CD8-positive, alpha-beta memory T cell (primary cell): ENCODE measurements at regions not wholly inside any gene's neighbourhood (a gene's known extent, or its start where the extent isn't known, plus 50 kb on each side); places are given as distances from the start of the nearest gene placed in this dataset.

Experiments used
- CTCF ChIA-PET: fragments of 350-600 bp; sonication (Branson Sonifier 250); formaldehyde crosslinking; loops from one replicate; lab custom pipeline; 2021; ENCODE audit warnings: antibody characterized with exemption; lab: Charles Lee
- POLR2A ChIA-PET: fragments of 350-600 bp; sonication (Branson Sonifier 250); formaldehyde crosslinking; loops from one replicate; lab custom pipeline; 2021; ENCODE audit warnings: antibody characterized with exemption; lab: Charles Lee
- DNase-seq, 5 donors: peaks; one replicate each; pipeline versions ENCODE4 v3.0.0 to v3.0.0-alpha.2; 2020 to 2022; ENCODE audit warnings: mixed read lengths in 1 of 5
- H3K27ac ChIP-seq: one replicate; pipeline ENCODE4 v1.7.0; 2013; ENCODE audit warnings: low read depth, mild to moderate bottlenecking, low read length, moderate library complexity
- H3K27me3 ChIP-seq: 2 replicates; pipeline ENCODE4 v1.7.0; 2013; ENCODE audit warnings: low read length, mild to moderate bottlenecking; ENCODE audit not compliant: insufficient read depth, poor library complexity, severe bottlenecking
- H3K36me3 ChIP-seq: 2 replicates; pipeline ENCODE4 v1.7.0; 2013; ENCODE audit warnings: mild to moderate bottlenecking, low read length, moderate library complexity; ENCODE audit not compliant: insufficient read depth
- H3K4me1 ChIP-seq: 2 replicates; pipeline ENCODE4 v1.7.0; 2013; ENCODE audit warnings: mild to moderate bottlenecking, low read length, moderate library complexity; ENCODE audit not compliant: insufficient read depth
- H3K4me3 ChIP-seq: 2 replicates; pipeline ENCODE4 v1.7.0; 2013; ENCODE audit warnings: mild to moderate bottlenecking, low read length
- H3K9me3 ChIP-seq: 2 replicates; pipeline ENCODE4 v1.7.0; 2013; ENCODE audit warnings: mild to moderate bottlenecking, low read length
- H3K27ac Mint-ChIP-seq, 8 donors: one replicate each; pipeline ENCODE4 v1.8.0; 2020 to 2021; ENCODE audit warnings: mixed read lengths in 8 of 8, mild to moderate bottlenecking in 6 of 8, inconsistent platforms in 3 of 8, moderate library complexity in 3 of 8
- H3K27me3 Mint-ChIP-seq, 2 donors: one replicate each; pipeline ENCODE4 v1.8.0; 2020 to 2021; ENCODE audit warnings: mixed read lengths in 2 of 2, mild to moderate bottlenecking in 1 of 2, moderate library complexity in 1 of 2
- H3K36me3 Mint-ChIP-seq, 3 donors: one replicate each; pipeline ENCODE4 v1.8.0; 2020 to 2021; ENCODE audit warnings: mixed read lengths in 3 of 3, inconsistent platforms in 1 of 3, mild to moderate bottlenecking in 1 of 3
- H3K4me1 Mint-ChIP-seq, 3 donors: one replicate each; pipeline ENCODE4 v1.8.0; 2020 to 2021; ENCODE audit warnings: mixed read lengths in 3 of 3, inconsistent platforms in 1 of 3, mild to moderate bottlenecking in 1 of 3
- H3K4me3 Mint-ChIP-seq, 7 donors: one replicate each; pipeline ENCODE4 v1.8.0; 2020 to 2021; ENCODE audit warnings: mixed read lengths in 7 of 7, mild to moderate bottlenecking in 6 of 7, moderate library complexity in 4 of 7, inconsistent platforms in 2 of 7
- H3K9me3 Mint-ChIP-seq, 5 donors: one replicate each; pipeline ENCODE4 v1.8.0; 2020 to 2022; ENCODE audit warnings: mixed read lengths in 5 of 5, mild to moderate bottlenecking in 3 of 5, moderate library complexity in 2 of 5, inconsistent platforms in 1 of 5

DNA sequence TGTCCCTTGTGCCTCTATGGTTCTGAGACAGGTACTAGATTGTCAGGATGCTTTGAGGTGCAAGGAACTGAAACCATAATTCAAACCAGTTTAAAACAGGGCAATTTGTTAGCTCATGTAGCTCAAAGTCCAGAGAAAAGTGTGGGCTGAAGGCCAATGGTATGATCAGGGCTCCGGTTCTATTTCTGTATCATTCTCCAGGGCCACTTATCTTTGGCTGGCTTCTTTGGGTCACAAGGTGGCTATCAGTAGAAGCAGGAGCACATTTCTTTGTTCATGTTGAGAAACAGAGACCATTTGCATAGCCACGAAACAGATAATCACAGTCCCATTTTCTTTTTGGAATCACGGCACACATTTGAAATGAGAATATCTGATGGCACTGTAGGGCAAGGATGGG, 294.9 kb downstream of the ETNK1 start:
- no peaks in the 10 kb centered on the region for H3K27me3 Mint-ChIP-seq
- Histone ChIP-seq H3K27ac (no peak overlapping the region), H3K27me3 (no peaks in the 10 kb centered on the region), H3K4me3 (no peak overlapping the region), H3K9me3 (no peaks in the 10 kb centered on the region), H3K4me1 (no peaks in the 10 kb centered on the region), H3K36me3 (no peaks in the 10 kb centered on the region)
- no peaks in the 10 kb centered on the region for H3K36me3 Mint-ChIP-seq
- H3K4me1 Mint-ChIP-seq: no peaks in the 10 kb centered on the region
- ChIA-PET POLR2A (no interaction called here), CTCF (no interaction called here)
- no peak overlapping the region for H3K4me3 Mint-ChIP-seq
- no peak for DNase-seq
- H3K9me3 Mint-ChIP-seq: no peaks in the 10 kb centered on the region
- H3K27ac Mint-ChIP-seq: no peak overlapping the region

DNA sequence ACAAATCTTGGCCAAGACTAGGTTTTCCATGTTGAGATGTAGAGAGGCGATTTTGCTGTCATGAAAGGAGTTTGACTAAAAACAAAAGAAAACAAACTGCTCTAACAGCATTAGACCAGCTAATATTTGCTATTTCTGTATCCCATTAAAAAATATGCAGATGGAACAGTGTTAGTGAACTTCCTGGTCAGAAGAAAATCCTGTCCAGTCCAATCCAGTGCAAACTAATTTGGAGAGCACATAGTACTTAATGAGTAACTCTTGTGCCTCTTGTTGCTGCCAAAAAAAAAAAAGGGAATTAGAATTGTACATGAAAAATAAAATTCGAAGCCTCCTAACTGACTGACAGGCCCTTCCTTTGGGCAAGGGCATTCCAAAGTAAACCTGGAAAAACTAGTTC, 298.8 kb downstream of the ETNK1 start:
- Histone ChIP-seq H3K27me3 (no peaks in the 10 kb centered on the region), H3K9me3 (no peaks in the 10 kb centered on the region), H3K4me3 (no peak overlapping the region), H3K27ac (no peak overlapping the region), H3K36me3 (no peaks in the 10 kb centered on the region), H3K4me1 (no peaks in the 10 kb centered on the region)
- Mint-ChIP-seq H3K4me3 (no peak overlapping the region), H3K27me3 (no peaks in the 10 kb centered on the region), H3K36me3 (no peaks in the 10 kb centered on the region), H3K4me1 (no peaks in the 10 kb centered on the region), H3K27ac (no peak overlapping the region), H3K9me3 (no peaks in the 10 kb centered on the region)
- CTCF ChIA-PET: no interaction called here
- no peak for DNase-seq
- POLR2A ChIA-PET: no interaction called here

DNA sequence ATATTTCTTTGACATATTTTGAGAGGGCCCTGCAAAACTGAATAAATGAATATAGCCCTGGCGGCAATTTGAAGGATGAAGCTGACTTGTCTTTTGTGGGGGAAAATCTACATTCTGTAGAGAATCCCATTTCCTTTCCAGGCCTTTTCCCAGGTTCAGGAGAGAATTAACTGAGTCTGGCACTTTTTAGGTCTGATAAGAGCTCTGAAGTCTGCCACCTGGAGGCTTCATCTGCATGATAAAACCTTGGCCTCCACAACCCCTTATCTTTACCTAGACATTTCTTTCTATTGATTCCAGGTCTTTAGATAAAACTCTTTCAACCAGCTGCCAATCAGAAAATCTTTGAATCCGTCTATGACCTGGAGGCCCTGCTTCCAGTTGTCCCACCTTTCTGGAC, 299.4 kb downstream of the ETNK1 start:
- Mint-ChIP-seq H3K27me3 (no peaks in the 10 kb centered on the region), H3K27ac (no peak overlapping the region), H3K4me3 (no peak overlapping the region), H3K9me3 (no peaks in the 10 kb centered on the region), H3K4me1 (no peaks in the 10 kb centered on the region), H3K36me3 (no peaks in the 10 kb centered on the region)
- Histone ChIP-seq H3K9me3 (no peaks in the 10 kb centered on the region), H3K4me1 (no peaks in the 10 kb centered on the region), H3K27ac (no peak overlapping the region), H3K27me3 (no peaks in the 10 kb centered on the region), H3K36me3 (no peaks in the 10 kb centered on the region), H3K4me3 (no peak overlapping the region)
- ChIA-PET CTCF (no interaction called here), POLR2A (no interaction called here)
- DNase-seq: no peak

DNA sequence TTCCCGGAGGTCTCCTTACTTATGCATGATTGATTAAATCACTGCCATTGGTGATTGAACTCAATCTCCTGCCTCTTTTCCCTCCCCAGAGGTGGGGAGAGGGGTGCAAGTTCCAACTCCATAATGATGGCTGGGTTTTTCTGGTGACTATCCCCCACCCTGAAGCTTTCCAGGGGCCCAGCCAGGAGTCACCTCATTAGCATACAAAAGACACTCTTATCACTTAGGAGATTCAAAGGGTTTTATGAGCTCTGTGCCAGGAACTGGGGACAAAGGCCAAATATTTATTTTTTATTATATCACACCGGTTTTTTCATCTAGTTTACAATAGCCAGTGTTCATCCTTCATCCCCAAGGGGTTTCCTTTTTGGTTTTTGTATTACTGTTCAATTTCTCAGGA, 300.7 kb downstream of the ETNK1 start:
- H3K27ac ChIP-seq: no peak overlapping the region
- H3K9me3 ChIP-seq: no peaks in the 10 kb centered on the region
- H3K4me1 ChIP-seq: no peaks in the 10 kb centered on the region
- no peak overlapping the region for H3K4me3 Mint-ChIP-seq
- H3K4me1 Mint-ChIP-seq: no peaks in the 10 kb centered on the region
- ChIA-PET CTCF (no interaction called here), POLR2A (no interaction called here)
- no peaks in the 10 kb centered on the region for H3K9me3 Mint-ChIP-seq
- no peak for DNase-seq
- H3K27me3 ChIP-seq: no peaks in the 10 kb centered on the region
- no peaks in the 10 kb centered on the region for H3K27me3 Mint-ChIP-seq
- H3K36me3 ChIP-seq: no peaks in the 10 kb centered on the region
- H3K36me3 Mint-ChIP-seq: no peaks in the 10 kb centered on the region
- H3K27ac Mint-ChIP-seq: no peak overlapping the region
- H3K4me3 ChIP-seq: no peak overlapping the region

DNA sequence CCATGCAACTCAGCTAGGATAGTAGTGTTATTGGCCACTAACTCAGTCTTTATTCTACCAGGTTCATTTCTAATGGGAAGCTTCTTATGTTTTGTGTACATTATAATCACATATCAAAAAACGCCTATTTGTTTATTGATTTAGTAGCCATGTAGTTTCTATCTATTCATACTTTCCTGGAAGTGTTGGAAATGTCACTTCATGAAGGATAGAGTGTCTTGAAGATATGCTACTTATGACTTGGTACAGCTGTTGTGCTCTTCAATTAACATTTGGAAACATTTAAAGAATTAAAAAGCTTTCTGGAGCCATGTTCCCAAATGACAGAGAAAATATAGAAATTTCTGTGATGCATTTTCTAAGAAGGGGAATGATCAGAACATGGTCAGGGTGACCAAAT, 307.5 kb downstream of the ETNK1 start:
- Histone ChIP-seq H3K9me3 (no peaks in the 10 kb centered on the region), H3K36me3 (no peaks in the 10 kb centered on the region), H3K4me3 (no peak overlapping the region), H3K27ac (no peak overlapping the region), H3K27me3 (no peaks in the 10 kb centered on the region), H3K4me1 (no peaks in the 10 kb centered on the region)
- Mint-ChIP-seq H3K27ac (no peak overlapping the region), H3K4me3 (no peak overlapping the region), H3K4me1 (no peaks in the 10 kb centered on the region), H3K9me3 (peaks cover 0 to 2% (median 0%) of the 10 kb centered on the region in 5 donors), H3K36me3 (no peaks in the 10 kb centered on the region), H3K27me3 (peaks cover 3% of the 10 kb centered on the region in 2 donors)
- no peak for DNase-seq
- POLR2A ChIA-PET: no interaction called here
- CTCF ChIA-PET: no interaction called here

DNA sequence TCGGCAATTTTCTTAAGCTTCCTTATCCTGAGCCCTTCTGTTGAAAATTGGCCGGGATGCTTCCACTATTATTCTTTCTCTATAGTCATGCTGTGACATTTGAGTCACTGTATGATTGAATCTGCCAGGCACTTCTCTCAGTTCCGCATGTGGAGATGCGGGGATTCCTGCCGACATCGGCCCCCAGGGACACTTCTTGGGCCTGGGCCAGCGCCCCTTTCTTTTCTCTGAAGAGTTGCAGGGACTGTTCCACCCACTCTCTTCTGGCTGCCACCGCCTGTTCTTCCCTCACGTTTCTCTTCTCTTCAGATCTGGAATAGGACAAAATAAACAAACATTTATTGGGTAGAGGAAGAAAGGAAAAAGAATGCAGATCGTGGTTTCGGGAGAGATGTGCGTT, 310.1 kb downstream of the ETNK1 start:
- DNase-seq: no peak
- H3K4me1 Mint-ChIP-seq: no peaks in the 10 kb centered on the region
- peak overlapping the region in 1 of 8 donors; percentile 9 for H3K27ac Mint-ChIP-seq
- no peak overlapping the region for H3K27ac ChIP-seq
- H3K36me3 Mint-ChIP-seq: no peaks in the 10 kb centered on the region
- H3K36me3 ChIP-seq: no peaks in the 10 kb centered on the region
- H3K27me3 Mint-ChIP-seq: peaks cover 3% of the 10 kb centered on the region in 2 donors
- POLR2A ChIA-PET: no interaction called here
- H3K9me3 Mint-ChIP-seq: peaks cover 0 to 5% (median 0%) of the 10 kb centered on the region in 5 donors
- no peaks in the 10 kb centered on the region for H3K4me1 ChIP-seq
- CTCF ChIA-PET: no interaction called here
- no peaks in the 10 kb centered on the region for H3K27me3 ChIP-seq
- H3K4me3 Mint-ChIP-seq: no peak overlapping the region
- H3K9me3 ChIP-seq: no peaks in the 10 kb centered on the region
- no peak overlapping the region for H3K4me3 ChIP-seq

DNA sequence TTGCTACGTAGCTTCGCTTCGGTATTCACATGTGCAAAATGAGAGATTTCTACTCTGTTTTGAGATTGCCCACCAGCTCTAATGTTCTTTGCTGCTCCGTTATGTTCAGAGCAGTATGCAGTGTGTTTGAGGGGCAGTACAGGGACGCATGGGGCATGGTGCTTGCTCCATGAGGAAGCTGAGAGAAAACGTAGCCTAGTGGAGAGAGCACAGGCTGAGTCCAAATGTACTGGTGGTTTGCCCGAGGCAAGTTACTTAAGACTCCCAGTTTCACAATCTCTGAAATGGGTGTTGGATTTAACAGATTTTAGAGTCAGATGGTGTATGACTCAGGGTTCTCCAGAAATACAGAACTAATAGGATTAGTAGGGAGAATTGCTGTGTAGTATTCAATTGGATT, 310.5 kb downstream of the ETNK1 start:
- Histone ChIP-seq H3K27ac (no peak overlapping the region), H3K4me3 (no peak overlapping the region), H3K4me1 (no peaks in the 10 kb centered on the region), H3K27me3 (no peaks in the 10 kb centered on the region), H3K36me3 (no peaks in the 10 kb centered on the region), H3K9me3 (no peaks in the 10 kb centered on the region)
- Mint-ChIP-seq H3K36me3 (no peaks in the 10 kb centered on the region), H3K27me3 (peaks cover 3% of the 10 kb centered on the region in 2 donors), H3K9me3 (peaks cover 0 to 6% (median 0%) of the 10 kb centered on the region in 5 donors), H3K4me3 (no peak overlapping the region), H3K4me1 (no peaks in the 10 kb centered on the region), H3K27ac (no peak overlapping the region)
- ChIA-PET CTCF (no interaction called here), POLR2A (no interaction called here)
- DNase-seq: no peak

DNA sequence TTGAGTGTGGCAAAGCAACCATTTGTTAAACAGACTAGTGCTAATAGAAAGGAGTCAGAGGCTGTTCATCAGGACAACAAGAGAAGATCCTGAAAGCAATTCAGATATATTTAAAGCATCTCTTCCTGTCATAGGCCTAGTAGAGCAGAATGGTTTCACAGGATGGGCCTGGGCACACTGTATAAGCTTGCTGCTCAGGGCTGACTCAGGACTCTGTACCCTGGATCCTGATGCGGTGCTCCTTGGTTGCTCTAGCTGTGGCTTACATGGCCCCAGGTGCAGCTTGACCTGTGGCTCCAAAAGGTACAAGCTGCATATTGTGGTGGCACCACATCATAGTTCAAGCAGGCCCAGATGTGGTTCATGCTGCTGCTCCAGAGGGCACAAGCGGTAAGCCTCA, 313.4 kb downstream of the ETNK1 start:
- H3K27me3 Mint-ChIP-seq: peaks cover 3 to 6% of the 10 kb centered on the region in 2 donors
- ChIA-PET POLR2A (no interaction called here), CTCF (no interaction called here)
- H3K36me3 ChIP-seq: no peaks in the 10 kb centered on the region
- H3K27me3 ChIP-seq: no peaks in the 10 kb centered on the region
- H3K4me3 Mint-ChIP-seq: no peak overlapping the region
- H3K36me3 Mint-ChIP-seq: no peaks in the 10 kb centered on the region
- DNase-seq: no peak
- no peak overlapping the region for H3K27ac ChIP-seq
- no peaks in the 10 kb centered on the region for H3K4me1 ChIP-seq
- H3K9me3 ChIP-seq: no peaks in the 10 kb centered on the region
- no peaks in the 10 kb centered on the region for H3K4me1 Mint-ChIP-seq
- no peak overlapping the region for H3K4me3 ChIP-seq
- H3K27ac Mint-ChIP-seq: no peak overlapping the region
- peaks cover 0 to 12% (median 2%) of the 10 kb centered on the region in 5 donors for H3K9me3 Mint-ChIP-seq

DNA sequence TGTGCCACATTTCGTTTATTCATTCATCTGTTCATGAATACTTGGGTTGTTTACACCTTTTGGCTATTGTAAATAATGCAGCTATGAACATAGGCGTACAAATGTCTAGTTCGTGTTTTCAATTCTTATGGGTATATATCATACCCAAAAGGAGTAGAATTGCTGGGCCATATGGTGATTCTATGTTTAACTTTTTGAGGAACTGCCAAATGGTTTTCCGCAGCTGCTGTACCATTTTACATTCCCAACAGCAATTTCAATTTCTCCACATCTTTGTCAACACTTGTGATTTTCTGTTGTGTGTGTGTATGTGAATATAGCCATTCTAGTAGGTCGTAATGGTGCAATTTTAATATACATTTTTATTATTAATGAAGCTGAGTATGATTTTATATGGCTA, 326.2 kb downstream of the ETNK1 start:
- no peak for DNase-seq
- Histone ChIP-seq H3K4me3 (no peak overlapping the region), H3K27ac (no peak overlapping the region), H3K9me3 (no peaks in the 10 kb centered on the region), H3K27me3 (no peaks in the 10 kb centered on the region), H3K4me1 (no peaks in the 10 kb centered on the region), H3K36me3 (no peaks in the 10 kb centered on the region)
- Mint-ChIP-seq H3K27me3 (no peaks in the 10 kb centered on the region), H3K27ac (no peak overlapping the region), H3K4me1 (no peaks in the 10 kb centered on the region), H3K9me3 (peaks cover 0 to 7% (median 2%) of the 10 kb centered on the region in 5 donors), H3K36me3 (no peaks in the 10 kb centered on the region), H3K4me3 (no peak overlapping the region)
- POLR2A ChIA-PET: no interaction called here
- CTCF ChIA-PET: no interaction called here
